ENCODE measurements at regions not wholly inside any gene's neighbourhood (a gene's known extent, or its start where the extent isn't known, plus 50 kb on each side); places are given as distances from the start of the nearest gene placed in this dataset.
"Not testable (repeated sequence)": the region's sequence is repeated elsewhere in the genome, so short reads cannot be mapped to it uniquely, and the experiment has no call there.

GRCh38 chr11:123328281-123328867 is 101.7 kb upstream of the GRAMD1B start:
- intact Hi-C loops (cut with DNase I) = no loop called here
- no peaks in the 10 kb centered on the region for H3K9me3 ChIP-seq
- TF ChIP-seq CTCF (IDR thresholded peaks at IDR 0.05) = no peak
- no peak for TF ChIP-seq POLR2A (IDR thresholded peaks at IDR 0.05)
- H3K27me3 ChIP-seq = no peaks in the 10 kb centered on the region
- H3K36me3 ChIP-seq = no peaks in the 10 kb centered on the region
- no peak for DNase-seq
- H3K27ac ChIP-seq = no peak overlapping the region
- H3K4me3 ChIP-seq (replicated peaks in 1 of 3) = no peak overlapping the region
- WGBS, 2 donors = 75 to 79% methylated on average over 5 of the region's 5 CpGs
- H3K4me1 ChIP-seq = peaks cover 4 to 14% of the 10 kb centered on the region in 2 donors

DNA sequence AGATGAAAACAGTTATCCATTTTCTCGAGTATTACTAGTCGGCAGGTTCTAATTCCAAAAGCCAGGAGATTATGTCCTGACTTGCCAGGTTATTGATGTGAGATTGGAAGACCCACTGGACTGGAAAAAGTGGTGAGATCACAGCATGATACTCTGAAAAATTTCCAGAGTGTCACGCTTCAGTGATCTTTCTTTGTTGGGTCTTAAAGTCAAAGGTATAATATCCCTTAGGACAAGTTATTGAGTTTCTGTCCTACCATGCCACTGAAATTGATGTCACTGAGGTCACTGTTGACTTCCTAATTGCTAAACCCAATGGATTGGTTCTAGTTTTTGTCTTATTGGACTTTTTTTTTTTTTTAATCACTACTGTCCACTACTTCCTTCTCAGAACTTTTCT is 104.5 kb upstream of the GRAMD1B start:
- no peak for DNase-seq
- H3K4me3 ChIP-seq (replicated peaks in 1 of 3) = no peak overlapping the region
- WGBS, 2 donors = 71 to 72% methylated on average over 3 of the region's 3 CpGs
- intact Hi-C loops (cut with DNase I) = no loop called here
- peaks cover 4 to 14% of the 10 kb centered on the region in 2 donors for H3K4me1 ChIP-seq
- no peak for TF ChIP-seq CTCF (IDR thresholded peaks at IDR 0.05)
- no peak for TF ChIP-seq POLR2A (IDR thresholded peaks at IDR 0.05)
- no peaks in the 10 kb centered on the region for H3K9me3 ChIP-seq
- no peaks in the 10 kb centered on the region for H3K27me3 ChIP-seq
- H3K27ac ChIP-seq = no peak overlapping the region
- H3K36me3 ChIP-seq = no peaks in the 10 kb centered on the region

GRCh38 chr11:123323568-123323967 is 106.5 kb upstream of the GRAMD1B start:
- DNase-seq = no peak
- intact Hi-C loops (cut with DNase I) = no loop called here
- 54 to 59% methylated on average over 3 of the region's 3 CpGs for WGBS, 2 donors

GRCh38 chr11:123321636-123322035 is 108.4 kb upstream of the GRAMD1B start:
- Histone ChIP-seq H3K4me3 (replicated peaks in 1 of 3) (no peak overlapping the region), H3K4me1 (no peaks in the 10 kb centered on the region), H3K9me3 (no peaks in the 10 kb centered on the region), H3K27me3 (no peaks in the 10 kb centered on the region), H3K27ac (no peak overlapping the region), H3K36me3 (no peaks in the 10 kb centered on the region)
- no peak for TF ChIP-seq CTCF (IDR thresholded peaks at IDR 0.05)
- no peak for TF ChIP-seq POLR2A (IDR thresholded peaks at IDR 0.05)
- intact Hi-C loops (cut with DNase I) = no loop called here
- 79 to 80% methylated on average over 3 of the region's 3 CpGs for WGBS, 2 donors
- no peak for DNase-seq

More at GRCh38 chr11:123323568-123323967, 106.5 kb upstream of the GRAMD1B start:
- H3K4me1 ChIP-seq = peaks cover under 1 to 2% of the 10 kb centered on the region in 2 donors
- no peak for TF ChIP-seq CTCF (IDR thresholded peaks at IDR 0.05)
- no peak for TF ChIP-seq POLR2A (IDR thresholded peaks at IDR 0.05)
- no peak overlapping the region for H3K27ac ChIP-seq
- no peaks in the 10 kb centered on the region for H3K36me3 ChIP-seq
- no peaks in the 10 kb centered on the region for H3K9me3 ChIP-seq
- no peak overlapping the region for H3K4me3 ChIP-seq (replicated peaks in 1 of 3)
- no peaks in the 10 kb centered on the region for H3K27me3 ChIP-seq

GRCh38 chr11:123318623-123319022 is 111.4 kb upstream of the GRAMD1B start:
- H3K27me3 ChIP-seq = no peaks in the 10 kb centered on the region
- H3K4me3 ChIP-seq (replicated peaks in 1 of 3) = no peak overlapping the region
- H3K27ac ChIP-seq = no peak overlapping the region
- no peaks in the 10 kb centered on the region for H3K36me3 ChIP-seq
- TF ChIP-seq POLR2A (IDR thresholded peaks at IDR 0.05) = no peak
- TF ChIP-seq CTCF (IDR thresholded peaks at IDR 0.05) = no peak
- DNase-seq = no peak
- no peaks in the 10 kb centered on the region for H3K4me1 ChIP-seq
- 73 to 81% methylated on average over 2 of the region's 2 CpGs for WGBS, 2 donors
- no peaks in the 10 kb centered on the region for H3K9me3 ChIP-seq
- intact Hi-C loops (cut with DNase I) = no loop called here

- intact Hi-C loops (cut with DNase I); H3K36me3 ChIP-seq; H3K4me1 ChIP-seq; H3K4me3 ChIP-seq (replicated peaks in 1 of 3); H3K27me3 ChIP-seq; DNase-seq; H3K27ac ChIP-seq; H3K9me3 ChIP-seq: not testable (repeated sequence)
Measured at GRCh38 chr11:123318132-123318531, 111.9 kb upstream of the GRAMD1B start.

Data from thyroid gland (tissue), 4 donors.